Epithelial cell of esophagus (primary cell): ENCODE measurements at regions not wholly inside any gene's neighbourhood (a gene's known extent, or its start where the extent isn't known, plus 50 kb on each side); places are given as distances from the start of the nearest gene placed in this dataset.

Experiments used
- DNase-seq: peaks from one replicate; pipeline ENCODE4 v3.0.0; 2010; ENCODE audit warnings: low read depth
- H3K4me3 ChIP-seq: 2 replicates; pipeline ENCODE4 v1.5.1; 2011; ENCODE audit warnings: mild to moderate bottlenecking, low read length, control low read depth
- TF ChIP-seq, protein P1 (sequence below): IDR thresholded peaks from 2 replicates; pipeline ENCODE4 v1.5.1; 2011; ENCODE audit warnings: low read depth, mild to moderate bottlenecking, low read length, control low read depth, inconsistent platforms; ENCODE audit not compliant: insufficient read depth; ENCODE audit errors: missing control alignments

DNA sequence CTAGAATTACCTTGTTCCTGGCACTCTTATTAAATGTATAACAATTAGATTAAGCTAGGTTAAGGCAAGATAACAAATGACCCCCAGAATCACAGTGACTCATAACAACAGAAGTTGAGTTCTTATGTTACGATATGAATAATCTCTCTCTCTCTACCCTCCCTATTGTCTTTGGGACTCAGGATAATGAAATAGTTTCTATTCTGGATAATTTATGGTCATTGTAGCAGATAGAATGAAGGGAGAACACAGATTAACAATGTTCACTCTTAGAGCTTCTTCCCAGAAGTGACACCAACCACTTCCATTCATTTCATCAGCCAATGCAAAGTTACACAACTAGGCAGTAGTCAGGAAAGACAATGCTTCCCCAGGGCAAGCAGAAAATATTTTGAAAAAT lies 334.5 kb downstream of the C11orf87 start:
- H3K4me3 ChIP-seq, result no peak overlapping the region
- TF ChIP-seq, protein P1, sequence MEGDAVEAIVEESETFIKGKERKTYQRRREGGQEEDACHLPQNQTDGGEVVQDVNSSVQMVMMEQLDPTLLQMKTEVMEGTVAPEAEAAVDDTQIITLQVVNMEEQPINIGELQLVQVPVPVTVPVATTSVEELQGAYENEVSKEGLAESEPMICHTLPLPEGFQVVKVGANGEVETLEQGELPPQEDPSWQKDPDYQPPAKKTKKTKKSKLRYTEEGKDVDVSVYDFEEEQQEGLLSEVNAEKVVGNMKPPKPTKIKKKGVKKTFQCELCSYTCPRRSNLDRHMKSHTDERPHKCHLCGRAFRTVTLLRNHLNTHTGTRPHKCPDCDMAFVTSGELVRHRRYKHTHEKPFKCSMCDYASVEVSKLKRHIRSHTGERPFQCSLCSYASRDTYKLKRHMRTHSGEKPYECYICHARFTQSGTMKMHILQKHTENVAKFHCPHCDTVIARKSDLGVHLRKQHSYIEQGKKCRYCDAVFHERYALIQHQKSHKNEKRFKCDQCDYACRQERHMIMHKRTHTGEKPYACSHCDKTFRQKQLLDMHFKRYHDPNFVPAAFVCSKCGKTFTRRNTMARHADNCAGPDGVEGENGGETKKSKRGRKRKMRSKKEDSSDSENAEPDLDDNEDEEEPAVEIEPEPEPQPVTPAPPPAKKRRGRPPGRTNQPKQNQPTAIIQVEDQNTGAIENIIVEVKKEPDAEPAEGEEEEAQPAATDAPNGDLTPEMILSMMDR, result no peak
- no peak for DNase-seq

DNA sequence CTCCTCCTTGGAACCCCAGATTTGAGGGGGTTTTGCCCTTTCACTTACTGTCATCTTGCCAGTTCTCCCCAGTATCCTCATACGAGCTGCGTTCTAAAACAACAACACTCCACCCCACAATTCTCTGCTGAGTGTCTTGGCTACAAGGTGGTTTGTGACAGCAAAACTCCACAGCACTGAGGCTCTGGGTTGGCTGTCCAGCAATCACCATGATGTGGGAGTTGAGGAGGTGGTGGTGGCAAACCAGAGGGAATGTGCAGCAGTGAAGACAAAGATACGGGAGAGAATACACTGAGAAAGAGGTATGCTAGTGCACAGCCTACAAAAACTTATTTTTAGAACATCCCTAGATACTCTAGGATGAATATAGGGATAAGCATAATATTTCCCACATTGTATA lies 335.0 kb downstream of the C11orf87 start:
- no peak overlapping the region for H3K4me3 ChIP-seq
- DNase-seq, result no peak
- TF ChIP-seq, protein P1, result no peak

DNA sequence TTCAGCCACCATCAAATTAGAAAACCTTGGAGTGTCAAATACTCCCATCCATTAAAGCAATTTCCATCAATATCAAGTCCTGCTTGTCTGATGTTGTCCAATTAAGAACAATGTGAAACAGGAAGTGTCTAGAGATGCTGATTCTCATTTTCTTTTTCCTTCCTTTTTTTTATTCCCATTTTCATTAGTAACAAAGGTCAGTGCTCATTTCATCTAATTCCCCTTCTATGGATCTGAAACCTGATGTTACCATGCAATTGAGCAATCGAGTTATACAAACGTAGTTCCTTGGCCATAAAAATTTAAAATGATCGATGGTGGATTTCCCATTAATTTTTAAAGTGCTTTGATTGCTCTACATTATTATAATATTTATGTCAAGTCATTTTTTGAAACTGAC lies 330.6 kb upstream of the ZC3H12C start:
- TF ChIP-seq, protein P1, result no peak
- DNase-seq, result no peak
- H3K4me3 ChIP-seq, result no peak overlapping the region

DNA sequence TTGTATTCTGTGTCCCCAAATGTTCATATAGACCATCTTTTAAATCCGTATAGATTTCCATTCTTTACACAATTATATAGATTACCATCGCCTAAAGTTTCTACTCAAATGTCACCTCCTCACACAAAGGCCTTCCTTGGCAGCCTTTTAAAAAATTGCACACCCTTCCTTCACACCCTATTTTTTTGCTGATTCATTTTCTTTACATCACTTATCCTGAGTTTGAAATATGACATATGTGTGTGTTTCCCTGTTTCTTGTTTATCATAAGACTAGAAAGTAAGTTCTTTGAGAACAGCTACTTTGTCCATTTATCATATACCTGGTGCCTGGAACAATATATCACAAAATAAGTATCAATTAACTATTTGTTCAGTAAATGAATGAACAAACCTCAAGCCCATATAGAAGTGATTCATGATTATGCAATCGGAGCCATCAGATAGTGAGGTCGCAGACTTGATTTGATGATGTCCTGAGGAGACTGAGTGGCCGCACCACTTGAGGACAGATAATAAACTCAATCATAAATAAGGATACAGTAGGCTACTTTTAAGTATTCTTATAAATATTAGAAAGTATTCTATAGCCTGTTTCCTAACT lies 327.4 kb upstream of the ZC3H12C start:
- no peak overlapping the region for H3K4me3 ChIP-seq
- TF ChIP-seq, protein P1, result no peak
- DNase-seq, result no peak

DNA sequence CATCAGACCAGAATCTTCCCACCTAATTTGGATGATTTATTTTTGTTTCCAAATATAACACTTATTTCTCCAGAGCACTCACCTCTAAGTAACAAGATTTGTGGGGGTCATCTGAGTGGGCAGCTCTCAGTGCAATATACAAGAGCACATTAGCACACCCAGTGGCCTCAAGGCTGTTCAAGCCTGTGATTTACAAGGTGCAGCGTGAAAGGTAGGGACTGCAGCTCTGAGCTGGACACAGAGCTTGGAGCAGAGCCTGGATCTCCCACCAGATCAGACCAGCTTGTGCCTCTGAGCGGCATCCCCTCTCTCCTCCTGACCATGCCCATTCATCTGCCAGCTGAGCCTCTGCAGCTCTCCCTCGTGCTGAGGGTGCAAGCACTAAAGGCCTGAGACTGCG lies 323.3 kb upstream of the ZC3H12C start:
- no peak overlapping the region for H3K4me3 ChIP-seq
- TF ChIP-seq, protein P1, result no peak
- no peak for DNase-seq

DNA sequence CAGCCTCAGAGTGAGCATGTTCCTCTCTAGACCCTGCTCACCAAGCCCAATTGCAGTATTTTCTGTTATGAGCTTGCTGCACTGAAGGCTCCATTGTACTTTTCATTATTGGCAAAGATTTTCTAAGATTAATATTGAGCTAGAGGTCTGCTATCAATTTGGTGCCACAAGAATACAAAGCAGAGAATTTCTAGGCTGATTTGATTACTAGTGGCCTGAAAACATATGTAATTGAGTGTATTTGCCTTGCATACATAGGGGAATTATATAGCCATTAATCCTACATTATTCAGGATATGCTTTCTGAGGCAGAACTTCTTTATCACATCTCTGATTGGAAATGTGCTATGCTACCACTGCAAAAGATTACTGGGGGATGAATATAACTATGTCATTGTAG lies 322.9 kb upstream of the ZC3H12C start:
- no peak overlapping the region for H3K4me3 ChIP-seq
- TF ChIP-seq, protein P1, result no peak
- no peak for DNase-seq

DNA sequence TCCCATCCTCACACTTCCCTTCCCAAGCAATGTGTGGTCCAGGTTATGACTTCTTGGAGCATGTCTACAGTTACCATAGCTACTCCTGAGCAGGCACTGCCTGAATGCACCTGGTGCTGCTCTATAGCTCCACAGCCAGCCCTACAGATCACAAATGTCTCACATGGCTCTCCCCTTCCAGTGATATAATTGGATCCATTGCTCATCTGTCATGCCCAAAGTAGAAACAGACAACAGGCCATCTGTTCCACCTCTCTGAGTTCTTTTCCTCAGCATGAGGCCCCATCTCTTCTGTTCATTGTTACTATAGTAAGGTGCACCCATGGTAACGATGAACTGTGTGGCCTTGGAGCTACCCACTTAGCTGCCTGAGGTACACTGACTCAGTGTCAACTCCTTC lies 320.3 kb upstream of the ZC3H12C start:
- H3K4me3 ChIP-seq, result no peak overlapping the region
- no peak for DNase-seq
- TF ChIP-seq, protein P1, result no peak
